ENCODE measurements at regions not wholly inside any gene's neighbourhood (a gene's known extent, or its start where the extent isn't known, plus 50 kb on each side); places are given as distances from the start of the nearest gene placed in this dataset.

GRCh38 chr7:47087866-47088265, 494.0 kb downstream of the TNS3 start:
- no peak overlapping the region for H3K27ac ChIP-seq
- H3K4me3 ChIP-seq: no peak overlapping the region
- no peak for DNase-seq (ENCODE audit: low read depth, low spot score)
- H3K9ac ChIP-seq (ENCODE audit: insufficient read length): no peak overlapping the region
- no peaks in the 10 kb centered on the region for H3K36me3 ChIP-seq (ENCODE audit: insufficient read depth, low read length)
- H3K9me3 ChIP-seq (ENCODE audit: low read depth, low read length): no peaks in the 10 kb centered on the region
- TF ChIP-seq POLR2AphosphoS5 (IDR thresholded peaks at IDR 0.05; ENCODE audit: borderline replicate concordance, low read depth, low read length) (no peak), FOXP2 (optimal IDR thresholded peaks at IDR 0.05; ENCODE audit: control extremely low read depth, extremely low read length, insufficient read depth) (no peak), EZH2 (IDR thresholded peaks at IDR 0.05) (no peak)

GRCh38 chr7:47085491-47086275, 496.2 kb downstream of the TNS3 start:
- Histone ChIP-seq H3K4me3 (no peak overlapping the region), H3K36me3 (ENCODE audit: insufficient read depth, low read length) (no peaks in the 10 kb centered on the region), H3K9ac (ENCODE audit: insufficient read length) (no peak overlapping the region), H3K27ac (no peak overlapping the region), H3K9me3 (ENCODE audit: low read depth, low read length) (no peaks in the 10 kb centered on the region)
- TF ChIP-seq FOXP2 (optimal IDR thresholded peaks at IDR 0.05; ENCODE audit: control extremely low read depth, extremely low read length, insufficient read depth) (no peak), EZH2 (IDR thresholded peaks at IDR 0.05) (no peak), POLR2AphosphoS5 (IDR thresholded peaks at IDR 0.05; ENCODE audit: borderline replicate concordance, low read depth, low read length) (no peak)
- no peak for DNase-seq (ENCODE audit: low read depth, low spot score)

- no peak overlapping the region for H3K9ac ChIP-seq (ENCODE audit: insufficient read length)
- H3K4me3 ChIP-seq: no peak overlapping the region
- no peak for TF ChIP-seq EZH2 (IDR thresholded peaks at IDR 0.05)
- no peak for TF ChIP-seq FOXP2 (optimal IDR thresholded peaks at IDR 0.05; ENCODE audit: control extremely low read depth, extremely low read length, insufficient read depth)
- TF ChIP-seq POLR2AphosphoS5 (IDR thresholded peaks at IDR 0.05; ENCODE audit: borderline replicate concordance, low read depth, low read length): no peak
- H3K36me3 ChIP-seq (ENCODE audit: insufficient read depth, low read length): no peaks in the 10 kb centered on the region
- H3K27ac ChIP-seq: no peak overlapping the region
- H3K9me3 ChIP-seq (ENCODE audit: low read depth, low read length): no peaks in the 10 kb centered on the region
- DNase-seq (ENCODE audit: low read depth, low spot score): no peak
Measured at GRCh38 chr7:47083476-47084250, 498.2 kb downstream of the TNS3 start.

GRCh38 chr7:47080816-47081215, 501.1 kb downstream of the TNS3 start:
- Histone ChIP-seq H3K4me3 (no peak overlapping the region), H3K27ac (no peak overlapping the region), H3K9ac (ENCODE audit: insufficient read length) (no peak overlapping the region), H3K9me3 (ENCODE audit: low read depth, low read length) (no peaks in the 10 kb centered on the region), H3K36me3 (ENCODE audit: insufficient read depth, low read length) (no peaks in the 10 kb centered on the region)
- DNase-seq (ENCODE audit: low read depth, low spot score): no peak
- TF ChIP-seq POLR2AphosphoS5 (IDR thresholded peaks at IDR 0.05; ENCODE audit: borderline replicate concordance, low read depth, low read length) (no peak), EZH2 (IDR thresholded peaks at IDR 0.05) (no peak), FOXP2 (optimal IDR thresholded peaks at IDR 0.05; ENCODE audit: control extremely low read depth, extremely low read length, insufficient read depth) (no peak)

- Histone ChIP-seq H3K27ac (no peak overlapping the region), H3K9me3 (ENCODE audit: low read depth, low read length) (no peaks in the 10 kb centered on the region), H3K9ac (ENCODE audit: insufficient read length) (no peak overlapping the region), H3K4me3 (no peak overlapping the region), H3K36me3 (ENCODE audit: insufficient read depth, low read length) (no peaks in the 10 kb centered on the region)
- TF ChIP-seq POLR2AphosphoS5 (IDR thresholded peaks at IDR 0.05; ENCODE audit: borderline replicate concordance, low read depth, low read length) (no peak), FOXP2 (optimal IDR thresholded peaks at IDR 0.05; ENCODE audit: control extremely low read depth, extremely low read length, insufficient read depth) (no peak), EZH2 (IDR thresholded peaks at IDR 0.05) (no peak)
- no peak for DNase-seq (ENCODE audit: low read depth, low spot score)
Measured at GRCh38 chr7:47078241-47078640, 503.7 kb downstream of the TNS3 start.

- no peak for DNase-seq (ENCODE audit: low read depth, low spot score)
- no peak overlapping the region for H3K4me3 ChIP-seq
- H3K9ac ChIP-seq (ENCODE audit: insufficient read length): no peak overlapping the region
- H3K36me3 ChIP-seq (ENCODE audit: insufficient read depth, low read length): no peaks in the 10 kb centered on the region
- TF ChIP-seq POLR2AphosphoS5 (IDR thresholded peaks at IDR 0.05; ENCODE audit: borderline replicate concordance, low read depth, low read length) (no peak), FOXP2 (optimal IDR thresholded peaks at IDR 0.05; ENCODE audit: control extremely low read depth, extremely low read length, insufficient read depth) (no peak), EZH2 (IDR thresholded peaks at IDR 0.05) (no peak)
- H3K9me3 ChIP-seq (ENCODE audit: low read depth, low read length): no peaks in the 10 kb centered on the region
- no peak overlapping the region for H3K27ac ChIP-seq
Measured at GRCh38 chr7:47074702-47075153, 507.2 kb downstream of the TNS3 start.

GRCh38 chr7:47073284-47073683, 508.6 kb downstream of the TNS3 start:
- H3K9me3 ChIP-seq (ENCODE audit: low read depth, low read length): no peaks in the 10 kb centered on the region

GRCh38 chr7:47071866-47072265, 510.0 kb downstream of the TNS3 start:
- no peak overlapping the region for H3K27ac ChIP-seq
- TF ChIP-seq EZH2 (IDR thresholded peaks at IDR 0.05) (no peak), FOXP2 (optimal IDR thresholded peaks at IDR 0.05; ENCODE audit: control extremely low read depth, extremely low read length, insufficient read depth) (no peak), POLR2AphosphoS5 (IDR thresholded peaks at IDR 0.05; ENCODE audit: borderline replicate concordance, low read depth, low read length) (no peak)
- H3K36me3 ChIP-seq (ENCODE audit: insufficient read depth, low read length): no peaks in the 10 kb centered on the region
- no peak for DNase-seq (ENCODE audit: low read depth, low spot score)
- no peak overlapping the region for H3K9ac ChIP-seq (ENCODE audit: insufficient read length)
- H3K9me3 ChIP-seq (ENCODE audit: low read depth, low read length): no peaks in the 10 kb centered on the region
- no peak overlapping the region for H3K4me3 ChIP-seq

More at GRCh38 chr7:47073284-47073683, 508.6 kb downstream of the TNS3 start:
- Histone ChIP-seq H3K9ac (ENCODE audit: insufficient read length) (no peak overlapping the region), H3K36me3 (ENCODE audit: insufficient read depth, low read length) (no peaks in the 10 kb centered on the region), H3K27ac (no peak overlapping the region), H3K4me3 (no peak overlapping the region)
- TF ChIP-seq POLR2AphosphoS5 (IDR thresholded peaks at IDR 0.05; ENCODE audit: borderline replicate concordance, low read depth, low read length) (no peak), FOXP2 (optimal IDR thresholded peaks at IDR 0.05; ENCODE audit: control extremely low read depth, extremely low read length, insufficient read depth) (no peak), EZH2 (IDR thresholded peaks at IDR 0.05) (no peak)
- DNase-seq (ENCODE audit: low read depth, low spot score): no peak

Data from SK-N-MC (cell line).